GM12874 (cell line): ENCODE measurements at regions not wholly inside any gene's neighbourhood (a gene's known extent, or its start where the extent isn't known, plus 50 kb on each side); places are given as distances from the start of the nearest gene placed in this dataset.

Source experiments
- CTCF ChIP-seq: IDR thresholded peaks from 2 replicates; pipeline ENCODE4 v1.5.1; 2011; ENCODE audit warnings: low read depth, mild to moderate bottlenecking, control low read depth, low read length, moderate library complexity; ENCODE audit not compliant: insufficient read depth

DNA sequence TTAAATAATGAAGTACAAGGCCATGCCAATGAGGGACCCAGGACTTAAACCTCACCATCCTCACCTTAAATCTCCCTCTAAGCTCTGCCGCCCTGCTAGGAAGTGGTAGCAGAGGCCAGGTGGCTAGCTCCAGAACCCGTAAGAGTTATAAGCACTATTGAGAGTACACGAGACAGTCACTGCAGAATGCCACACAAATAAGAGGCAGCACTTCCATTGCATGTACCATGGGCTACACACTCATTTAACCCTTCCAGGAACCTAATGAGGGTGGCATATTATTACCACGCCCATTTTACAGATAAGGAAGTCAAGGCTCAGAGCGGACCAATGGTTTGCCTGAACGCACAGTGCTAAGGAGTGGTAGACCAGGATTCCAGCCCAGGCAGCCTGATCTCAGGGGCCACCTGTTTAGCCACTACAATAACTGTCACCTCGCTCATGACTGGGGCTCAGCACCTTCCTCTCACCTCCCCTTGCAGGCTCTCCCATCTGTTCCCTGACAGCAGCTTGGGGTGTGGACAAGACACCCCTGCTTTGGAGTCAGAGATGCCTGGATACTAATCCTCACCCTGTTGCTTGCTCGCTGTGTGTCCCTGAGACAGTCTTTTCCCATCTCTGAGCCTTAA lies 54.8 kb upstream of the ID3 start:
- no peak for TF ChIP-seq CTCF

GRCh38 chr1:23613191-23614031 lies 54.1 kb upstream of the ID3 start:
- TF ChIP-seq CTCF: no peak

- TF ChIP-seq CTCF: no peak
Observed at GRCh38 chr1:23611601-23612327, 52.5 kb upstream of the ID3 start.

DNA sequence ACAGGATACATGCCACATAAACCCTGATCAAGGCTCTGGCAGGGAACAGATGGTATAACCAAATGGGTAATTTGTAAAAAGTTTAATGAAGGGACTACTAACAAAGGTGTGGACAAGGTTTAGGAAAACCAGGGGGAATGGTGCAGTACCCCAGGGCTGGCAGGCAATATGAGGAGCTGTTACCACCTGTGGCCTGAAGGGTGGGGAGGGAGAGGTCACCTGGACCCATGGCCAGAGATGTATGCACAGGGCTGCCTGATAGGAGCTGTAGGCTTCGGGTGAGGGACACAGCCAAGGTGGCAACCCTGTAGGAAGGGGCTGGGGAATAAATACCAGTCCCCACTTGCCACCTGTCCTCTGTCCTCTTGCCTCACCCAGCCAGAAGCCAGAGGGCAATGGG lies 51.4 kb upstream of the ID3 start:
- no peak for TF ChIP-seq CTCF

DNA sequence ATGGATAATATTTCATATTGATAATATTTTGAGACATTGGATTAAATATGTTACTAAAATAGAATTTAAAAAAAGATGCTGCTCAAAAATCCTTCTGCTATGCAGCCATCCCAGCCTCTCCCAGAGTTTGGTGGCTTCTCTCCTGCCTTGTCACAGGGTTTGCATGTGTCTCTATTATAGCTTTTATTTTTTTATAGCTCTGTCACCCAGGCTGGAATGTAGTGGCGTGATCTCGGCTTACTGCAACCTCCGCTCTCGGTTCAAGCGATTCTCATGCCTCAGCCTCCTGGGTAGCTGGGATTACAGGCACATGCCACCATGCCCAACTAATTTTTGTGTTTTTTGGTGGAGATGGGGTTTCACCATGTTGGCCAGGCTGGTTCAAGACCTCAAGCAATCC lies 50.7 kb upstream of the ID3 start:
- TF ChIP-seq CTCF: no peak
